CD8-positive, alpha-beta memory T cell (primary cell): ENCODE measurements at regions not wholly inside any gene's neighbourhood (a gene's known extent, or its start where the extent isn't known, plus 50 kb on each side); places are given as distances from the start of the nearest gene placed in this dataset.

Experiments
- CTCF ChIA-PET: fragments of 350-600 bp; sonication (Branson Sonifier 250); formaldehyde crosslinking; loops from one replicate; lab custom pipeline; 2021; ENCODE audit warnings: antibody characterized with exemption; lab: Charles Lee
- POLR2A ChIA-PET: fragments of 350-600 bp; sonication (Branson Sonifier 250); formaldehyde crosslinking; loops from one replicate; lab custom pipeline; 2021; ENCODE audit warnings: antibody characterized with exemption; lab: Charles Lee
- DNase-seq, 5 donors: peaks; one replicate each; pipeline versions ENCODE4 v3.0.0 to v3.0.0-alpha.2; 2020 to 2022; ENCODE audit warnings: mixed read lengths in 1 of 5
- H3K27ac ChIP-seq: one replicate; pipeline ENCODE4 v1.7.0; 2013; ENCODE audit warnings: low read depth, mild to moderate bottlenecking, low read length, moderate library complexity
- H3K27me3 ChIP-seq: 2 replicates; pipeline ENCODE4 v1.7.0; 2013; ENCODE audit warnings: low read length, mild to moderate bottlenecking; ENCODE audit not compliant: insufficient read depth, poor library complexity, severe bottlenecking
- H3K36me3 ChIP-seq: 2 replicates; pipeline ENCODE4 v1.7.0; 2013; ENCODE audit warnings: mild to moderate bottlenecking, low read length, moderate library complexity; ENCODE audit not compliant: insufficient read depth
- H3K4me1 ChIP-seq: 2 replicates; pipeline ENCODE4 v1.7.0; 2013; ENCODE audit warnings: mild to moderate bottlenecking, low read length, moderate library complexity; ENCODE audit not compliant: insufficient read depth
- H3K4me3 ChIP-seq: 2 replicates; pipeline ENCODE4 v1.7.0; 2013; ENCODE audit warnings: mild to moderate bottlenecking, low read length
- H3K9me3 ChIP-seq: 2 replicates; pipeline ENCODE4 v1.7.0; 2013; ENCODE audit warnings: mild to moderate bottlenecking, low read length
- H3K27ac Mint-ChIP-seq, 8 donors: one replicate each; pipeline ENCODE4 v1.8.0; 2020 to 2021; ENCODE audit warnings: mixed read lengths in 8 of 8, mild to moderate bottlenecking in 6 of 8, inconsistent platforms in 3 of 8, moderate library complexity in 3 of 8
- H3K27me3 Mint-ChIP-seq, 2 donors: one replicate each; pipeline ENCODE4 v1.8.0; 2020 to 2021; ENCODE audit warnings: mixed read lengths in 2 of 2, mild to moderate bottlenecking in 1 of 2, moderate library complexity in 1 of 2
- H3K36me3 Mint-ChIP-seq, 3 donors: one replicate each; pipeline ENCODE4 v1.8.0; 2020 to 2021; ENCODE audit warnings: mixed read lengths in 3 of 3, inconsistent platforms in 1 of 3, mild to moderate bottlenecking in 1 of 3
- H3K4me1 Mint-ChIP-seq, 3 donors: one replicate each; pipeline ENCODE4 v1.8.0; 2020 to 2021; ENCODE audit warnings: mixed read lengths in 3 of 3, inconsistent platforms in 1 of 3, mild to moderate bottlenecking in 1 of 3
- H3K4me3 Mint-ChIP-seq, 7 donors: one replicate each; pipeline ENCODE4 v1.8.0; 2020 to 2021; ENCODE audit warnings: mixed read lengths in 7 of 7, mild to moderate bottlenecking in 6 of 7, moderate library complexity in 4 of 7, inconsistent platforms in 2 of 7
- H3K9me3 Mint-ChIP-seq, 5 donors: one replicate each; pipeline ENCODE4 v1.8.0; 2020 to 2022; ENCODE audit warnings: mixed read lengths in 5 of 5, mild to moderate bottlenecking in 3 of 5, moderate library complexity in 2 of 5, inconsistent platforms in 1 of 5

DNA sequence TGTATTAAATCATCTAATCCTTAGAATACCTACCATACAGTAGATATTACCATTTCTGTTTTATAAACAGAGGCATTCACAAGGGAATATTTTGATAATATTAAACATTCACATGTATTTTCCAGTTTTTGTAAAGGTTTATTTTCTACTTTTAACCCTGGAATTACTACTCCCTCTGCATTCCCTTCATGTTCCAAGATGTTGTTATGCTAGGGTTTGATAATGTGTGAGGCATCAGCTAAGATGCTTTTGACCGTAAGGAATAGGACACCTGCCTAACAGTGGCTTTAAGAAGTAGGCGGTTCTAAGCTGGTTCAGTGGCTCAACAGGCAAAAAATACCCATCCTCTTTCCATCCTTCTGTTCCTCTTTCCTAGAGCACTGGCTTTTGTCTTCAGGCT lies 131.9 kb upstream of the USP24 start:
- ChIA-PET POLR2A (no interaction called here), CTCF (no interaction called here)
- no peak overlapping the region for H3K27ac ChIP-seq
- Mint-ChIP-seq H3K27me3 (peaks cover 3 to 44% of the 10 kb centered on the region in 2 donors), H3K36me3 (peaks cover 0 to 4% (median 0%) of the 10 kb centered on the region in 3 donors), H3K4me1 (no peaks in the 10 kb centered on the region), H3K4me3 (no peak overlapping the region), H3K27ac (no peak overlapping the region), H3K9me3 (no peaks in the 10 kb centered on the region)
- no peak for DNase-seq
- H3K27me3 ChIP-seq, result no peaks in the 10 kb centered on the region
- no peaks in the 10 kb centered on the region for H3K4me1 ChIP-seq
- H3K36me3 ChIP-seq, result no peaks in the 10 kb centered on the region
- no peak overlapping the region for H3K4me3 ChIP-seq
- H3K9me3 ChIP-seq, result no peaks in the 10 kb centered on the region

DNA sequence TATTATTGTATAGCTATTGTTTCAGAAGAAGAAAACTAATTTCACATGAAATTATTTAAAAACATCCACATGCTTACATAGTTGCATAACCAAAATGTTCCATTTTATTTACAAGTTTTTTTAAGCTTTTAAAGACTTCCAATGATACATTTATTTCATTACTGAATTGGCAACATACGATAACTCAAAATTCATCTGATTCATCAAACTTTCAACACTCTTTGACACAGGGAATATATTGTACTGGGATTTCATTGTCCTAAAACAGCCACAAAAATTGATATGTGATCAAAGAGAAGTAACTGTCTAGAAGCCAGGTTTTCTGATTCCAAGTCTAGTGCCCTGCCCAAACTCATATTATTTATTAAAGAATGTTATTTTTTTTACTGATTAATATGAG lies 131.4 kb upstream of the USP24 start:
- ChIA-PET POLR2A (no interaction called here), CTCF (no interaction called here)
- Histone ChIP-seq H3K4me3 (no peak overlapping the region), H3K9me3 (no peaks in the 10 kb centered on the region), H3K4me1 (no peaks in the 10 kb centered on the region), H3K27ac (no peak overlapping the region), H3K27me3 (no peaks in the 10 kb centered on the region), H3K36me3 (no peaks in the 10 kb centered on the region)
- H3K9me3 Mint-ChIP-seq, result no peaks in the 10 kb centered on the region
- peaks cover 0 to 4% (median 0%) of the 10 kb centered on the region in 3 donors for H3K36me3 Mint-ChIP-seq
- no peaks in the 10 kb centered on the region for H3K4me1 Mint-ChIP-seq
- peaks cover 3 to 44% of the 10 kb centered on the region in 2 donors for H3K27me3 Mint-ChIP-seq
- no peak for DNase-seq
- H3K27ac Mint-ChIP-seq, result no peak overlapping the region
- no peak overlapping the region for H3K4me3 Mint-ChIP-seq

GRCh38 chr1:55339681-55340080 lies 124.5 kb upstream of the USP24 start:
- Histone ChIP-seq H3K4me1 (no peaks in the 10 kb centered on the region), H3K27me3 (no peaks in the 10 kb centered on the region), H3K36me3 (no peaks in the 10 kb centered on the region), H3K27ac (no peak overlapping the region), H3K4me3 (no peak overlapping the region), H3K9me3 (no peaks in the 10 kb centered on the region)
- no peaks in the 10 kb centered on the region for H3K4me1 Mint-ChIP-seq
- H3K27me3 Mint-ChIP-seq, result peaks cover 6 to 10% of the 10 kb centered on the region in 2 donors
- peaks cover 0 to 10% (median 4%) of the 10 kb centered on the region in 3 donors for H3K36me3 Mint-ChIP-seq
- H3K9me3 Mint-ChIP-seq, result peaks cover 5 to 12% (median 8%) of the 10 kb centered on the region in 5 donors
- H3K4me3 Mint-ChIP-seq, result no peak overlapping the region
- ChIA-PET CTCF (no interaction called here), POLR2A (no interaction called here)
- DNase-seq, result no peak
- H3K27ac Mint-ChIP-seq, result no peak overlapping the region

- Mint-ChIP-seq H3K4me3 (no peak overlapping the region), H3K4me1 (no peaks in the 10 kb centered on the region), H3K36me3 (peaks cover 0 to 10% (median 4%) of the 10 kb centered on the region in 3 donors), H3K27me3 (peaks cover 7 to 16% of the 10 kb centered on the region in 2 donors), H3K27ac (no peak overlapping the region), H3K9me3 (peaks cover 5 to 12% (median 8%) of the 10 kb centered on the region in 5 donors)
- Histone ChIP-seq H3K27me3 (no peaks in the 10 kb centered on the region), H3K4me1 (no peaks in the 10 kb centered on the region), H3K9me3 (no peaks in the 10 kb centered on the region), H3K4me3 (no peak overlapping the region), H3K27ac (no peak overlapping the region), H3K36me3 (no peaks in the 10 kb centered on the region)
- no peak for DNase-seq
- ChIA-PET CTCF (interaction anchor here (1.1 to 1.5 kb wide), 2 partner anchors 195 to 392 kb away, joined by 3 to 4 read pairs; no protein-coding TSS in a partner anchor), POLR2A (no interaction called here)
Observed at GRCh38 chr1:55338448-55338820, 123.3 kb upstream of the USP24 start.

DNA sequence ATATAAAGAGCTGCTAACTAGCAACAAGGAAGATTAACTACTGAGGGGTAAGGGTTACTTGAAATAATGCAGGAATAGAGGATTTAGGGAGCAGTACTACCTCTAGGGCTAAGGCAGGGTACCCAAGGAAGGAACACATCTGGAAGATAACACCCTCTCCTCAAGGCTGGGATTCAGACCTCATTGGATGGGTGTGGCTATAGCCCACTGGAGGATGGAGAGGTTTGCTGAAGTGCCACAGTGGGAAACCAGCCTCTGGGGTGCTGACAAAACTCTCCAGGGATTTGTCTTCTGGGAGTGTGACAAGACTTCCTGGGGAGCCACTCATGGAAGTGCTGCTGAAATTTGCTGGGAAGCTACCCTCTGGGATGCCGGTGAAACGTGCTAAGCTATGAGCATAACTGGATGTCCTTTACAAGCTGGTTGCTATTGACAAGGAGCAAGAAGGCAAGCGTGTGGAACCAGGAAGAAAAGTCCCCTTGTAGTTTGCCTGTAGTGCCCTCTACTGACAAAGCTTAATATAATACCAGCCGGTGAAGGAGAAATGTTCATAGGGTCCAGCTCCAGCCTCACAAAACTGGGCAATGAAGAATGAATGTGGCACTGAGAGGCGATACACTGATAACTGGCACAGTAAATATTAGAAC lies 122.8 kb upstream of the USP24 start:
- no peaks in the 10 kb centered on the region for H3K36me3 ChIP-seq
- peaks cover 5 to 12% (median 8%) of the 10 kb centered on the region in 5 donors for H3K9me3 Mint-ChIP-seq
- no peaks in the 10 kb centered on the region for H3K4me1 Mint-ChIP-seq
- no peaks in the 10 kb centered on the region for H3K4me1 ChIP-seq
- H3K4me3 Mint-ChIP-seq, result no peak overlapping the region
- peak in 1 of 5 donors; percentile 6 for DNase-seq
- ChIA-PET POLR2A (no interaction called here), CTCF (interaction anchor here (1.1 to 1.5 kb wide), 2 partner anchors 194 to 391 kb away, joined by 3 to 4 read pairs; no protein-coding TSS in a partner anchor)
- no peaks in the 10 kb centered on the region for H3K9me3 ChIP-seq
- peaks cover 0 to 10% (median 4%) of the 10 kb centered on the region in 3 donors for H3K36me3 Mint-ChIP-seq
- H3K4me3 ChIP-seq, result no peak overlapping the region
- no peak overlapping the region for H3K27ac Mint-ChIP-seq
- H3K27ac ChIP-seq, result no peak overlapping the region
- peaks cover 11% of the 10 kb centered on the region in 2 donors for H3K27me3 Mint-ChIP-seq
- H3K27me3 ChIP-seq, result no peaks in the 10 kb centered on the region

DNA sequence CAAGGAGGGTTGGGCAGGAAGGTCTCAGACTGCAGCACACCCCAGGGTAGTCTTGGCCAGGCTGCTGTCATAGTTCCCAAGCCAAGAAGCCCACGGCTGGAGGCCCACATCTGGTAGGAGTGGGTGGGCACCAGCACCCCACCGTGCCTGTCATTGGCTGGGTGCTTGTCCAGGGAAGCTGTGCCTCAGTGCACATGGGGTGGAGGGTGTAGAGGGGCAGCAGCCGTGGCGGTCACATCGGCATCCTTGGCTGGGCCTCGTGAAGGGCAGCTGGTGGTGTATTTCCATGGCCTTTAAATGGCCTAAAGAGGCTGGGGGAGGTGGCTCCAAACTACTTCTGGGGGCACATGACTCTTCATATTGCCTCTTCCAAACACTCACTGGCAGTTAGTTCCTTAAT lies 119.6 kb upstream of the USP24 start:
- H3K36me3 Mint-ChIP-seq, result peaks cover 0 to 1% (median under 1%) of the 10 kb centered on the region in 3 donors
- ChIA-PET POLR2A (no interaction called here), CTCF (no interaction called here)
- H3K4me3 Mint-ChIP-seq, result no peak overlapping the region
- H3K36me3 ChIP-seq, result no peaks in the 10 kb centered on the region
- H3K4me1 Mint-ChIP-seq, result no peaks in the 10 kb centered on the region
- no peak overlapping the region for H3K4me3 ChIP-seq
- H3K27ac ChIP-seq, result no peak overlapping the region
- H3K9me3 ChIP-seq, result no peaks in the 10 kb centered on the region
- peaks cover 6 to 10% of the 10 kb centered on the region in 2 donors for H3K27me3 Mint-ChIP-seq
- H3K4me1 ChIP-seq, result no peaks in the 10 kb centered on the region
- H3K9me3 Mint-ChIP-seq, result peaks cover under 1 to 1% (median 1%) of the 10 kb centered on the region in 5 donors
- DNase-seq, result no peak
- no peak overlapping the region for H3K27ac Mint-ChIP-seq
- peaks cover 3% of the 10 kb centered on the region for H3K27me3 ChIP-seq

DNA sequence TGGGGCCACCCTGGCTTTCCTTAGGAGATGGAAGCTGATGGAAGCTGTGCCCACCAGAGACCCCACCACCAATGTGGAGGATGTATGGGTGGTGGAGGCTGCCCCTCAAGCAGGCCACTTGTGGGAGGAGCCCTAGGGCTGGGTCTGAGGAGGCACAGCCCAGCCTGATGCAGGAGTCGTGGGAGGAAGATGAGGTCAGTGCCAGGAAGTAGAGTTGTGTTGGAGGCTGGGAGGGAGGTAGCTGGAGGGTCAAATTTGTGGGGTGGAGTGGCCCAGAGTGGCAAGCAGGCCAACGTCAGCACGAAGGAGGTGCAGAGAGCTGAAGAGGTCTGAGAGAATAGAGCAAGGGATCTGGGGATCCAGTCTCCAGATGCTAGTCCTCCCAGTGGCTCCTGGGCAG lies 119.0 kb upstream of the USP24 start:
- H3K4me1 ChIP-seq, result no peaks in the 10 kb centered on the region
- Mint-ChIP-seq H3K27me3 (peaks cover 6 to 10% of the 10 kb centered on the region in 2 donors), H3K36me3 (no peaks in the 10 kb centered on the region), H3K27ac (peak overlapping the region in 1 of 8 donors; percentile 2), H3K4me1 (no peaks in the 10 kb centered on the region), H3K4me3 (peak overlapping the region in 1 of 7 donors; percentile 1), H3K9me3 (no peaks in the 10 kb centered on the region)
- CTCF ChIA-PET, result no interaction called here
- no peak overlapping the region for H3K4me3 ChIP-seq
- POLR2A ChIA-PET, result no interaction called here
- DNase-seq, result no peak
- H3K27me3 ChIP-seq, result peaks cover 3% of the 10 kb centered on the region
- H3K36me3 ChIP-seq, result no peaks in the 10 kb centered on the region
- H3K27ac ChIP-seq, result no peak overlapping the region
- no peaks in the 10 kb centered on the region for H3K9me3 ChIP-seq

DNA sequence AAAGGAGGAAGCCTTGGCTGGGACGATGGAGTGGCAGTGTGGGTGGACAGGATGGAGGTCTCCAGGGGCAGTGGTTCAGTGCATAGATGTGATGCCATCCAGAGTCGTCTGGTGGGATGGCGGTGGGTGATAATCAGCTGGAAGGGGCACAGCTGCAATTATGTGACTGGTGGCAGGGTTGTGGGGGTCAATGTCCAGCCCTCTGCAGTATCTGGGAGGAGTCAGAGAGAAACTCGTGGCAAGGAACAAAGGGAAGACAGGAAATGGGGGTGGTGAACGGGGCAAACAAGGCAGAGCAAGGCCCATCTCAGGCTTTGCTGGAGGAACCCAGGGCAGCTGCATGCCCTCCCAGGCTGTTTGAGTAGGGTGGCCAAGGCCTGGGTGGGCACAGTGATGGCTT lies 118.3 kb upstream of the USP24 start:
- ChIA-PET CTCF (no interaction called here), POLR2A (no interaction called here)
- Histone ChIP-seq H3K4me3 (no peak overlapping the region), H3K4me1 (no peaks in the 10 kb centered on the region), H3K9me3 (no peaks in the 10 kb centered on the region), H3K36me3 (no peaks in the 10 kb centered on the region), H3K27ac (no peak overlapping the region), H3K27me3 (peaks cover 3% of the 10 kb centered on the region)
- H3K4me3 Mint-ChIP-seq, result no peak overlapping the region
- DNase-seq, result no peak
- no peaks in the 10 kb centered on the region for H3K36me3 Mint-ChIP-seq
- peaks cover 6 to 11% of the 10 kb centered on the region in 2 donors for H3K27me3 Mint-ChIP-seq
- no peaks in the 10 kb centered on the region for H3K4me1 Mint-ChIP-seq
- no peaks in the 10 kb centered on the region for H3K9me3 Mint-ChIP-seq
- peak overlapping the region in 2 of 8 donors; percentile 73 to 87 for H3K27ac Mint-ChIP-seq
